ENCODE measurements at regions not wholly inside any gene's neighbourhood (a gene's known extent, or its start where the extent isn't known, plus 50 kb on each side); places are given as distances from the start of the nearest gene placed in this dataset.
"Not testable (repeated sequence)": the region's sequence is repeated elsewhere in the genome, so short reads cannot be mapped to it uniquely, and the experiment has no call there.

DNA sequence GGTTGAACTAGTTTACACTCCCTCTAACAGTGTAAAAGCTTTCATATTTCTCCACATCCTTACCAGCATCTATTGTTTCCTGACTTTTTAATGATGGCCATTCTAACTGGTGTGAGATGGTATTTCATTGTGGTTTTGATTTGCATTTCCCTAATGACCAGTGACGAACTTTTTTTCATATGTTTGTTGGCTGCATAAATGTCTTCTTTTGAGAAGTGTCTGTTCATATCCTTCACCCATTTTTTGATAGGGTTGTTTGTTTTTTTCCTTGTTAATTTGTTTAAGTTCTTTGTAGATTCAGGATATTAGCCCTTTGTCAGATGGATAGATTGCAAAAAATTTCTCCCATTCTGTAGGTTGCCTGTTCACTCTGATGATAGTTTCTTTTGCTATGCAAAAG is 578.5 kb upstream of the ADGRB3 start:
- TF ChIP-seq EZH2 (IDR thresholded peaks at IDR 0.05; ENCODE audit: borderline replicate concordance, low read depth, low read length, severe bottlenecking); POLR2AphosphoS5 (IDR thresholded peaks at IDR 0.05; ENCODE audit: insufficient read depth, low read depth, low read length): not testable (repeated sequence)
- TF ChIP-seq, protein P1, sequence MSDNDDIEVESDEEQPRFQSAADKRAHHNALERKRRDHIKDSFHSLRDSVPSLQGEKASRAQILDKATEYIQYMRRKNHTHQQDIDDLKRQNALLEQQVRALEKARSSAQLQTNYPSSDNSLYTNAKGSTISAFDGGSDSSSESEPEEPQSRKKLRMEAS (IDR thresholded peaks at IDR 0.05; ENCODE audit: insufficient read depth, insufficient read length), result not testable (repeated sequence)

Measured in endothelial cell of umbilical vein (primary cell).